D721Med (cell line): ENCODE measurements at regions not wholly inside any gene's neighbourhood (a gene's known extent, or its start where the extent isn't known, plus 50 kb on each side); places are given as distances from the start of the nearest gene placed in this dataset.

Source experiments
- DNase-seq: peaks from one replicate; pipeline ENCODE4 v3.0.0; 2011; ENCODE audit warnings: low spot score; ENCODE audit not compliant: insufficient read length
- FAIRE-seq: peaks from 2 replicates; lab custom pipeline; 2011; peaks lifted over from hg19 to GRCh38; lab: Jason Lieb, UNC
- TF ChIP-seq, protein P1 (sequence below): IDR thresholded peaks from 2 replicates; pipeline ENCODE4 v1.5.1; 2012; ENCODE audit warnings: mild to moderate bottlenecking, control low read depth; ENCODE audit not compliant: insufficient read depth; ENCODE audit errors: missing control alignments

DNA sequence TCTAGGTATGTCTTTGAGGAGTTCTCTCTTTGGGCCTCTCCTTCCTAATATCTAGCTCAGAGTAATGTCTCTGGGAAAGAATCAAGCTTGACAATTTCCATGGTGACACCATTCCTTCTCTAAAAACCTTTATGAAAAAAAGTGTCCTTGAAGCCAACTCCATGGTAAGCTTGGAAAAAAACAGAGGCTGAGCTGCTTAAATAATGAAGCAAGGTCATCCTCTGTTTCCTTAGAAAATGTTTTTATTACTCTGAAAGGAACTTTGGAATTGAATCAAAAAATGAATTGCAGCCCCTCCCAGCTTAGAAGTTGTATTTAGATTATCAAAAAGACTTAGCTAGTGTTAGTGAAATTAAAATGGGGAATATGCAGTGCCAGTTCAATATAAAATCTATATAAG lies 166.1 kb upstream of the KITLG start:
- no peak for FAIRE-seq
- DNase-seq, result no peak
- TF ChIP-seq, protein P1, sequence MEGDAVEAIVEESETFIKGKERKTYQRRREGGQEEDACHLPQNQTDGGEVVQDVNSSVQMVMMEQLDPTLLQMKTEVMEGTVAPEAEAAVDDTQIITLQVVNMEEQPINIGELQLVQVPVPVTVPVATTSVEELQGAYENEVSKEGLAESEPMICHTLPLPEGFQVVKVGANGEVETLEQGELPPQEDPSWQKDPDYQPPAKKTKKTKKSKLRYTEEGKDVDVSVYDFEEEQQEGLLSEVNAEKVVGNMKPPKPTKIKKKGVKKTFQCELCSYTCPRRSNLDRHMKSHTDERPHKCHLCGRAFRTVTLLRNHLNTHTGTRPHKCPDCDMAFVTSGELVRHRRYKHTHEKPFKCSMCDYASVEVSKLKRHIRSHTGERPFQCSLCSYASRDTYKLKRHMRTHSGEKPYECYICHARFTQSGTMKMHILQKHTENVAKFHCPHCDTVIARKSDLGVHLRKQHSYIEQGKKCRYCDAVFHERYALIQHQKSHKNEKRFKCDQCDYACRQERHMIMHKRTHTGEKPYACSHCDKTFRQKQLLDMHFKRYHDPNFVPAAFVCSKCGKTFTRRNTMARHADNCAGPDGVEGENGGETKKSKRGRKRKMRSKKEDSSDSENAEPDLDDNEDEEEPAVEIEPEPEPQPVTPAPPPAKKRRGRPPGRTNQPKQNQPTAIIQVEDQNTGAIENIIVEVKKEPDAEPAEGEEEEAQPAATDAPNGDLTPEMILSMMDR, result no peak

DNA sequence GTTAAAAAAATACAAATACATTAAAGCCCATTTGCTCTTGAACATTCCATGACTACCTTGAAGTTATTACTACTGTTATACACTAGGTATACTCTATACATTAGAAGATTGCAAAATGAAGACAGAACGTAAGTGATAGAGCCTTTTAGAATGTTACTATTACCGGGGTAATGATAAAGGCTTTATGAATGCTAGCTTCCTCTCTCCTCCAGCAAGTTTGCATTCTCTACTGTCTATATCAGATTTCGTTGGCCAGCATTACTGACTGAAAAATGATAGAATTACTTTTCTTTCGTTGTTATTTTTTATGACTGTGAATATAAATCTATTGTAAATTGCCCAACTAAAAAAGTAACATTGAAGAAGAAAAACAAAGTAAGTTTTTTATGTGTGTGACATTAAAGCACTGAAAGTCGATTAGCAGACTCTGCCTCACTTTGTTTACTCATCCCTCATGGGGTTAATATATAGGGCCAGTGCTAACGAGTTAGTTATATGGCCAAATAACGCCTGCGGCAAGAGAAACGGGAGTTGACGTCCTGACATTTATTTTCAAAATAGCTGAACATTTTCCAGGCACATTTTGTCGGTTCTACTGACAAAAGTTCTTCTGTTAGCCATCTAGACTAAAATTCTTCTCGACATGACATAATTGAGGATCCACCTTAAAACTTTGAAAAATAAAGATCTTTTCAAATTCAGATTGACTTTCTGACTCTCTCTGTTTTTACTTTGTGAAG lies 163.8 kb upstream of the KITLG start:
- FAIRE-seq (no peak), DNase-seq (no peak)
- TF ChIP-seq, protein P1, result no peak

DNA sequence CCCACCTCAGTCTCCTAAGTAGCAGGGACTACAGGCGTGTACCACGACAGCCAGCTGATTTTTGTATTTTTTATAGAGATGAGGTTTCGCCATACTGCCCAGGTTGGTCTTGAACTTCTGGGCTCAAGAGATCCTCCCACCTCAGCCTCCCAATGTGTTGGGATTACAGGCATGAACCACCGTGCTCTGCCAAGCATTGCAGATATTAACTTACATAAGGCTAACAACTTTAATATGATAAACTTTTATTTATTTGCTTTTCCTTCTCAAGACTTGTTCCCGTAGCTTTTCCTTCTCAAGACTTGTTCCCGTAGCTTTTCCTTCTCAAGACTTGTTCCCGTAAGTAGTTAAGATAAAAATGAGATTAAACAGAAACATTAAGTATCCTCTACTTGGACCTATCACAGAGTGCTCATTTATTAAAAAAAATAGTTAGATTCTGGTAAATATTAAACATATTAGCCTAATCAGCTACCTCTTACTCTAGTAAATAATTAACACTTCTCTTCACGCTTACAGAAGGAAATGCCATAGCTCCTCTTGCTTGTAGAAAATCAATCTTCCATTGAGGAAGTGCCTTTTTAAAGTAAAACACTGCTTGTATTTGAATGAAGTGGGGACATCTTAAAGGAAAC lies 157.7 kb upstream of the KITLG start:
- DNase-seq, result no peak
- TF ChIP-seq, protein P1, result no peak
- no peak for FAIRE-seq

DNA sequence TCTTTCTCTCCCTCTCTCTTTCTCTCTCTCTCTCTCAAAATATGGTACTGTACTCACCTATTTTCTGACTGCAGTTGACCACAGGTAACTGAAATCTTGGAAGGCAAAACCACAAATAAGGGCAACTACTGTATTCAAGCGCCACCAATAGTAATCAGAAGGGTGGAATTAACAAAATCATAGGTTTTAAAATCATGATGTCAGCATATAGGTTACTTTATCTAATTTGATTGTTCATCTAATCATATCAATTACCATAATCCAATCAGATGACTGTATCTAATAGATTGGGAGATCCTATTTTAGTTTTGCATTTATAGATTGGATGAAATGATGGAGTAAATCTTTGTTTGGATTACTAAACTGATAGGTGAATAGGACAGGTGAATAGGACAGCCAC lies 155.8 kb upstream of the KITLG start:
- FAIRE-seq, result no peak

DNA sequence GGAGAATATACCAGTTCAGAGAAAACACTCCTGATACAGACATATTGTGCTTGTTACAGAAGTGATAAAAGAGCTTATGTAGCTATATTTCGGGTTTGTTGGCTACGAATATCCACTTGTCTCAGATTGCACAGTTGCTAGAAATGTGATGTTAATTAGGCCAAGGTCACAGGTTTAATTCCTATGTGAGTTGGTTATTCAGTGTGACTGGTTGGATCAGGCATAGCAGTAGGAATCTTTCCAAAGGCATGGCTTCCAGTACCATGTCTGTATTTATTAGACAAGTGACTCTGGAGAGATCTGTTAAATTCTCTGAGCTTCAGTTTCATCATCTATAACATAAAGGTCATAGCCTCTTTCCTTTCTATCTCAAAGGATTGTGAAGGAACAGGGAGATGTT lies 152.7 kb upstream of the KITLG start:
- FAIRE-seq (no peak), DNase-seq (no peak)
- TF ChIP-seq, protein P1, result no peak

More for the DNA sequence above, 155.8 kb upstream of the KITLG start:
- DNase-seq, result no peak
- TF ChIP-seq, protein P1, result no peak

DNA sequence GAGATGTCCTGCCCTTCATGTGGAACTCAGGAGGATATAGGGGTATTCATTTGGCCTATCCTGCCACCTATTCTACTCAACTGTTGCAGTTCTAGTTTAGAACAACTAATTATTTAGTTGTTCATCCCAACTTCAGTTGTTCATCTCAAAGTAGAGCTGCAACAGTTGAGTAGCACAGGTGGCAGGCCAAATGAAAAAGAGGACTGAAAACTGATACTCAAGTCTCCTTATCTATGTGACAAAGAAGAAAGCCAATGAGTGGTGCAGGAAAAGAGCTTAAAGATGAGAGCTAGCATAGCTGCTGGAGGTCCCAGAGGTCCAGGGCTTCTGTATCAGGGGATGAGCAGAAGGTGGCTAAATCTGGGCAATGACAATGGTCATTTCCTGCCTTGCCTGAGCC lies 148.9 kb upstream of the KITLG start:
- no peak for FAIRE-seq
- DNase-seq, result no peak
- TF ChIP-seq, protein P1, result no peak
